GM19035 (cell line): ENCODE measurements at regions not wholly inside any gene's neighbourhood (a gene's known extent, or its start where the extent isn't known, plus 50 kb on each side); places are given as distances from the start of the nearest gene placed in this dataset.
A peak's percentile ranks its signal among the peaks of the same experiment; 100 is the strongest.

Experiments used
- ATAC-seq: cut with Tn5 transposase; IDR thresholded peaks from one replicate; pipeline ENCODE4 v1.9.1; 2021; ENCODE audit not compliant: unreplicated experiment

- no peak for ATAC-seq
Observed at GRCh38 chr14:30296931-30297405, 262.0 kb upstream of the G2E3 start.

- ATAC-seq, result no peak
Observed at GRCh38 chr14:30297876-30298795, 260.8 kb upstream of the G2E3 start.

- ATAC-seq, result no peak
Observed at GRCh38 chr14:30299915-30300314, 259.0 kb upstream of the G2E3 start.

- no peak for ATAC-seq
Observed at GRCh38 chr14:30303350-30303749, 255.6 kb upstream of the G2E3 start.

GRCh38 chr14:30305346-30305745 is 253.6 kb upstream of the G2E3 start:
- ATAC-seq, result no peak

GRCh38 chr14:30309405-30309804 is 249.6 kb upstream of the G2E3 start:
- no peak for ATAC-seq

- no peak for ATAC-seq
Observed at GRCh38 chr14:30312214-30312613, 246.7 kb upstream of the G2E3 start.

GRCh38 chr14:30317729-30318128 is 241.2 kb upstream of the G2E3 start:
- ATAC-seq, result no peak

- no peak for ATAC-seq
Observed at GRCh38 chr14:30322819-30323218, 236.1 kb upstream of the G2E3 start.

- no peak for ATAC-seq
Observed at GRCh38 chr14:30330033-30330432, 228.9 kb upstream of the G2E3 start.

GRCh38 chr14:30330445-30330844 is 228.5 kb upstream of the G2E3 start:
- no peak for ATAC-seq

- no peak for ATAC-seq
Observed at GRCh38 chr14:30331030-30331429, 227.9 kb upstream of the G2E3 start.

- ATAC-seq, result no peak
Observed at GRCh38 chr14:30332374-30332773, 226.6 kb upstream of the G2E3 start.

GRCh38 chr14:30333934-30334333 is 225.0 kb upstream of the G2E3 start:
- ATAC-seq, result no peak

- ATAC-seq, result no peak
Observed at GRCh38 chr14:30337456-30337855, 221.5 kb upstream of the G2E3 start.

GRCh38 chr14:30339311-30339901 is 219.6 kb upstream of the G2E3 start:
- ATAC-seq, result no peak

GRCh38 chr14:30340495-30340894 is 218.5 kb upstream of the G2E3 start:
- no peak for ATAC-seq

GRCh38 chr14:30345511-30345910 is 213.4 kb upstream of the G2E3 start:
- no peak for ATAC-seq

- ATAC-seq, result no peak
Observed at GRCh38 chr14:30348445-30348844, 210.5 kb upstream of the G2E3 start.

GRCh38 chr14:30349520-30349919 is 209.4 kb upstream of the G2E3 start:
- no peak for ATAC-seq

GRCh38 chr14:30354439-30354838 is 204.5 kb upstream of the G2E3 start:
- no peak for ATAC-seq

GRCh38 chr14:30355431-30355913 is 203.5 kb upstream of the G2E3 start:
- ATAC-seq, result peak; percentile 89
